Stomach (tissue), 8 donors: ENCODE measurements at regions not wholly inside any gene's neighbourhood (a gene's known extent, or its start where the extent isn't known, plus 50 kb on each side); places are given as distances from the start of the nearest gene placed in this dataset.

Source experiments
- DNase-seq, 2 donors: peaks; one replicate each; pipeline versions ENCODE4 v3.0.0 to v3.0.0-alpha.2; 2013 to 2019
- H3K27ac ChIP-seq, 5 donors: fragments of 200-600 bp in 4 of 5; sonication (generic) in 4 of 5; one replicate each; pipeline ENCODE4 v1.5.1; 2013 to 2019; ENCODE audit warnings: mild to moderate bottlenecking in 1 of 5, moderate library complexity in 1 of 5
- H3K27me3 ChIP-seq, 3 donors: fragments of 200-600 bp; sonication (generic); one replicate each; pipeline ENCODE4 v1.5.1; 2017 to 2019; ENCODE audit warnings: mixed run types in 1 of 3
- H3K36me3 ChIP-seq, 4 donors: fragments of 200-600 bp; sonication (generic); 1 replicate in 3 of 4; 2 replicates in 1 of 4; pipeline ENCODE4 v1.5.1; 2016 to 2019
- H3K4me1 ChIP-seq, 4 donors: fragments of 200-600 bp; sonication (generic); one replicate each; pipeline ENCODE4 v1.5.1; 2016 to 2019
- H3K4me3 ChIP-seq, 4 donors: fragments of 200-600 bp; sonication (generic) in 3 of 4; one replicate each; pipeline ENCODE4 v1.5.1; 2016 to 2019; ENCODE audit warnings: mild to moderate bottlenecking in 1 of 4
- H3K9me3 ChIP-seq, 4 donors: fragments of 200-600 bp; sonication (generic); one replicate each; pipeline ENCODE4 v1.5.1; 2016 to 2019
- CTCF ChIP-seq, 7 experiments: fragments of 450-650 bp in 4 of 7; fragments of 200-600 bp in 3 of 7; sonication (generic) in 3 of 7; IDR thresholded peaks; one replicate each; pipeline ENCODE4 v1.5.1; 2016 to 2019; ENCODE audit warnings: antibody characterized with exemption in 7 of 7, control low read depth in 2 of 7, mild to moderate bottlenecking in 1 of 7
- EP300 ChIP-seq: sonication (generic); formaldehyde crosslinking; IDR thresholded peaks from one replicate; pipeline ENCODE4 v1.6.1; 2017; ENCODE audit warnings: antibody characterized with exemption
- POLR2A ChIP-seq, 4 donors: fragments of 450-650 bp; IDR thresholded peaks; one replicate each; pipeline ENCODE4 v1.6.1; 2016; ENCODE audit warnings: antibody characterized with exemption in 4 of 4, control low read depth in 2 of 4, mild to moderate bottlenecking in 1 of 4, moderate library complexity in 1 of 4
- POLR2AphosphoS5 ChIP-seq, 3 donors: sonication (generic); formaldehyde crosslinking; IDR thresholded peaks; one replicate each; pipeline ENCODE4 v1.6.1; 2016; ENCODE audit warnings: antibody characterized with exemption in 3 of 3
- WGBS, 5 donors: extraction: QIAGEN DNeasy Blood & Tissue Kit in 3 of 5; methylation state at CpG; one replicate each; pipeline versions ENCODE4 v1.1.5 to v1.1.7; 2013 to 2018; 5-methylcytosine and 5-hydroxymethylcytosine counted together
- intact Hi-C: fragments of 100-400 bp; cut with DNase I; formaldehyde crosslinking; loops from one replicate; pipeline ENCODE4 v1.15.1; 2023; ENCODE audit warnings: low total_unique reads
- donor health status: healthy with polysubstance abuse.
- donor health status: Bipolar disorder and iron deficiency.
- donor health status: healthy.

DNA sequence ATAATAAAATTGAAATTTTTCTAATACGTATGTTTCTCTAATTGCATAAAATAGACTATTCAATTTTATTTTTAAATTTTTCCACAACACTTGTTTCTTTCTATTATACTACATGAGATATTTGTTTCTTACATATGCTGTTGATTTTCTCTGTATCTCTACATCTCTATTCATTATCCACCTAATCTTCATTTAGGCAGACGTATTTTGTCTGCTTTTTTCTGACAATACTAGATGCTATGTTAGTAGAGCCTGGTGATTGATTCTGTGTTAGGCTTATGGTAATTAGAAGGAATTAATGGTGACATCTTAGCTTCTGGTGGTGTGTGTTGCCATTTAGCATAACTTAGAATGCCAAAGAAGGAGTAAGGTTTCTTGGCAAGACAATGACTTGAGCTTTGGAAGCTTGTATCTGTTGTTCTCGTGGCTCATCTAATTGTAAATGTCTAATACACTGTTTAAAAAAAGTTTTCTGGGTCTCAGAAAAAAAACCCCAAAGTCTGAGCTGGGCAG, 1610.7 kb upstream of the PCDH20 start:
- intact Hi-C loops = no loop called here
- no peaks in the 10 kb centered on the region for H3K36me3 ChIP-seq
- TF ChIP-seq POLR2AphosphoS5 (IDR thresholded peaks at IDR 0.05) (no peak), POLR2A (IDR thresholded peaks at IDR 0.05) (no peak), CTCF (IDR thresholded peaks at IDR 0.05) (no peak), EP300 (no peak)
- H3K4me1 ChIP-seq = no peaks in the 10 kb centered on the region
- 59 to 72% (median 66%) methylated on average over 3 of the region's 3 CpGs for WGBS, 5 donors
- no peaks in the 10 kb centered on the region for H3K27me3 ChIP-seq
- H3K27ac ChIP-seq = no peak overlapping the region
- no peaks in the 10 kb centered on the region for H3K9me3 ChIP-seq
- DNase-seq = no peak
- H3K4me3 ChIP-seq = no peak overlapping the region

DNA sequence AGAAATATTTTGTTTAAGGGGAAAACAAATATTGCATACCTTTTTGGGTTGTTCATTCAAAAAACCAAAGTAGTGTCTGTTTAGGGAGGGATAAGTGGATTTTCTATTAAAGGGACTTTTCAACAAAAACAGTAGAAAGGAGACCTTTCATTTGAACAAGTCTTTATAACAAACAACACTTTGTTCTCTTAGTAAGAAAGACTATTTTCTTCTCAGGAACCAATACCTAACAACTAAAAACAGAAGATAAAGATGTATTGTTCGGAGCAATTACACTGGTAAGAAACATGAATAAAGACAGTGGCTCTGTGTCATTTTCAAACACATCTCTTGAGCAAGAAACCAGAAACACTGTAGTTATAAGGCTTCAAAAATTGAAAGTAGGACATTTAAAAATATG, 1610.1 kb upstream of the PCDH20 start:
- Histone ChIP-seq H3K4me1 (no peaks in the 10 kb centered on the region), H3K9me3 (no peaks in the 10 kb centered on the region), H3K27ac (no peak overlapping the region), H3K4me3 (no peak overlapping the region), H3K27me3 (no peaks in the 10 kb centered on the region), H3K36me3 (no peaks in the 10 kb centered on the region)
- no peak for DNase-seq
- 65 to 78% (median 69%) methylated on average over 1 of the region's 1 CpG for WGBS, 5 donors
- intact Hi-C loops = no loop called here
- no peak for TF ChIP-seq EP300
- TF ChIP-seq POLR2AphosphoS5 (IDR thresholded peaks at IDR 0.05) = no peak
- no peak for TF ChIP-seq CTCF (IDR thresholded peaks at IDR 0.05)
- no peak for TF ChIP-seq POLR2A (IDR thresholded peaks at IDR 0.05)

DNA sequence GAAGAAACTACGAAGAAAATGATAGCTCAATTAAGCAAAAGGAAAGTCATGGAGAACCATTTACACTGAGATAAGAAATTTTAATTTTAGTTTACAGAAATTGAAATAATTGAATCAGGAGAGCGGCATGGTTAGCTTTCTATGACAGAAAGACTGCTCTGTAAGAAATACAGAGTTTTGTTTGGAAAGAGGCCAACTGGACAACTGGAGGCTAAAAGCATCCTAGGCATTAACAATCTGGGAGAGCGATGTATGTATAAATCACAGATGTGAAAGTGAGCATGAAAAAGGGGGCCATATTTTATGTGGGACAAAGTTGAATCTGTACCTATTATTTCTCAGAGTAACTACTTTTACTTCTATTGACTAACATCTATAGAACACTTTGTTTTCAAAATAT, 1608.8 kb upstream of the PCDH20 start:
- Histone ChIP-seq H3K4me3 (no peak overlapping the region), H3K4me1 (no peaks in the 10 kb centered on the region), H3K9me3 (no peaks in the 10 kb centered on the region), H3K27ac (no peak overlapping the region), H3K27me3 (no peaks in the 10 kb centered on the region), H3K36me3 (no peaks in the 10 kb centered on the region)
- TF ChIP-seq POLR2AphosphoS5 (IDR thresholded peaks at IDR 0.05) = no peak
- no peak for TF ChIP-seq POLR2A (IDR thresholded peaks at IDR 0.05)
- TF ChIP-seq CTCF (IDR thresholded peaks at IDR 0.05) = no peak
- no peak for TF ChIP-seq EP300
- WGBS, 5 donors = 57 to 73% (median 67%) methylated on average over 3 of the region's 3 CpGs
- intact Hi-C loops = no loop called here
- DNase-seq = peak in 1 of 2 donors; percentile 22

DNA sequence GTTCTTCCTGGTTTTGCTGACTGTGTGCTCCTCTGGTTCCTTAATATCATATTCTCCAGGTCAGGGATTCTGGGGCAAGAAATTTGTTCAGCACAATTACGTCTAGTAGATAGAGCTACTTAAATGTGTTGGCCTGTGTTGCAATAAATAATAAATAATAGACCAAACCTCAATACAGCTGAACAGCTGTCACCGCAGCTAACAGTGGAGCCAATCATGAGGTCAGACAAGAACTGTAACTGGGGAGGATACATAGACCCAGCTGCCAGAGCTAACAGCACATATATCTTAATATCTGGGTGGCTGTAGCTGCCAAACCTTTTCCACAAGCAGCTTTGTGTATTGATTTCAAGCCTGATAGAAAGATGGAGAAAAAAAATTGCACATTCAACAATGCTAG, 1596.3 kb upstream of the PCDH20 start:
- TF ChIP-seq EP300 (no peak), POLR2AphosphoS5 (IDR thresholded peaks at IDR 0.05) (no peak), POLR2A (IDR thresholded peaks at IDR 0.05) (no peak), CTCF (IDR thresholded peaks at IDR 0.05) (no peak)
- H3K36me3 ChIP-seq = no peaks in the 10 kb centered on the region
- intact Hi-C loops = no loop called here
- no peaks in the 10 kb centered on the region for H3K27me3 ChIP-seq
- peaks cover 0 to 42% (median 20%) of the 10 kb centered on the region in 4 donors for H3K9me3 ChIP-seq
- 77 to 88% (median 82%) methylated on average over 2 of the region's 2 CpGs for WGBS, 5 donors
- DNase-seq = no peak
- no peak overlapping the region for H3K4me3 ChIP-seq
- H3K27ac ChIP-seq = no peak overlapping the region
- no peaks in the 10 kb centered on the region for H3K4me1 ChIP-seq
